Hematopoietic multipotent progenitor cell (in vitro differentiated cells): ENCODE measurements at regions not wholly inside any gene's neighbourhood (a gene's known extent, or its start where the extent isn't known, plus 50 kb on each side); places are given as distances from the start of the nearest gene placed in this dataset.
A peak's percentile ranks its signal among the peaks of the same experiment; 100 is the strongest.
"Not testable (repeated sequence)": the region's sequence is repeated elsewhere in the genome, so short reads cannot be mapped to it uniquely, and the experiment has no call there.

Experiments used
- DNase-seq, 3 donors: peaks; one replicate each; pipeline ENCODE4 v3.0.0-alpha.2; 2011 to 2015; ENCODE audit warnings: low read depth in 2 of 3, low spot score in 2 of 3

DNA sequence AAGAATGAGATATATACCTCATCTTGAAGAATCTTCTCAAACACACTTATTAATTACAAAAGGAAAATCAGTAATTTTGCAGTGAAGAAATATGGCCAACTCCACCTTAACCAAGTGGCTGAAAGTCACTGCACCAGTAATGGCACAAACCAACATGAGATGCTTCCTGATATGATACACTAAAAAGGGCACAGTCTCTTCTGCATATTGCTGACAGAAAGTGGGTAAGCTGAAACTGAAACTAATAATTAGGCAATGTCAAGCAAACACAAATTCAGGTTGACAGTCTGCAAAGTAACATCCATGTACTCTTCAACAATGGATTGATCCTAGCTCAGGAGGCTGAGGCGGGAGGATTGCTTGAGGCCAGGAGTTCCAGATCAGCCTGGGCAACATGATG lies 56.1 kb downstream of the ZNF22 start:
- not testable (repeated sequence) for DNase-seq

DNA sequence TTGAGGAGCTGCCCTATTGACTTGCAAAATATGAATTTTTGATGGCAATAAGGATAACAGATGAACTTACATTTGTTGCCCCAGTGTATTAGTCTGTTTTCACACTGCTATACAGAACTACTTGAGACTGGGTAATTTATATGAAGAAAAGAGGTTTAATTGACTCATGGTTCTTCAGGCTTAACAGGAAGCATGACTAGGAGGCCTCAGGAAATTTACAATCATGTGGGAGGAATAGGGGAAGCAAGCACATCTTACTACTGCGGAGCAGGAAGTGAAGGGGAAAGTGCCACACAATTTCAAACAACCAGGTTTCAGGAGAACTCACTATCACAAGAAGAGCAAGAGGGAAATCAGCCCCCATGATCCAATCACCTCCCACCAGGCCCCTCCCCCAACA lies 57.9 kb downstream of the ZNF22 start:
- no peak for DNase-seq

DNA sequence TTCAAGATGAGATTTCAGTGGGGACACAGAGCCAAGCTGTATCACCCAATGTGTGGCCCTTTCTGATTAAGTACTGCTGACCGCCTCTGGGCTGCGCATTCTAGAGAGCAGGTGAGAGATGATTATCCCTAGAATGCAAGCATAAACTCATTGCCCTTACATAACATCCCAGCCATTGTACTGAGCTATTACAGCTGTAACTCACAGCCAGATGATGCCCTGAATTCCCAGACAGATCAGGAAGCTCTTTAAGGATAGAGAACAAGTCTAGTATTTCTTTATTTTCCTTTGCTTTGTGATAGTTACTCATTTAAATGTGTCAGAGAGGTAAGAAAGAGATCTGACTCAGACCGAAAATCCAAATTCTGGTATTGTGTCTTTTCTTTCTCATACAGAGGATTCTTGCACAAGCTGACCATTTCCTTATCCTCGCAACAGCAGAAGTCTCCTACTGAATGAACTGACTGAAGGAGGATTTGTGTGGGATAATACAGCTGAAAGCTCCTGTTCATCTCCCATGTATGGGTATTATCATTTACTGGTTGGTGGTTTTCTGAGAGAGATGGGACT lies 58.4 kb downstream of the ZNF22 start:
- no peak for DNase-seq

DNA sequence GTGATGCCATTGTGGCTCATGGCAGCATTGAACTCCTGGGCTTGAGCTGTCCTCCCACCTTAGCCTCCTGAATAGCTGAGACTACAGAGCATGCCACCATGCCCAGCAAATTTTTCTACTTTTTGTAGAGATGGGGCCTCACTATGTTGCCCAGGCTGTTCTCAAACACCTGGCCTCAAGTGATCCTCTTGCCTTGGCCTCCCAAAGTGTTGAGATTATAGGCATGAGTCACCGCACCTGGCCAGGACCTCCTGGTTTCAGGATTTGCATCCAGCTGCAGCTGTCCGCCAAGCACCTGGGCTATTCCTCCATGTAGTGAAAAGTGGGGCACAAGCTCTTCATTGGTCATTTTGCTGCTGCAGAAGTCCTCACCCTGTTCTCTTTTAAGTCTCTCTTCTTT lies 58.9 kb downstream of the ZNF22 start:
- DNase-seq = no peak

DNA sequence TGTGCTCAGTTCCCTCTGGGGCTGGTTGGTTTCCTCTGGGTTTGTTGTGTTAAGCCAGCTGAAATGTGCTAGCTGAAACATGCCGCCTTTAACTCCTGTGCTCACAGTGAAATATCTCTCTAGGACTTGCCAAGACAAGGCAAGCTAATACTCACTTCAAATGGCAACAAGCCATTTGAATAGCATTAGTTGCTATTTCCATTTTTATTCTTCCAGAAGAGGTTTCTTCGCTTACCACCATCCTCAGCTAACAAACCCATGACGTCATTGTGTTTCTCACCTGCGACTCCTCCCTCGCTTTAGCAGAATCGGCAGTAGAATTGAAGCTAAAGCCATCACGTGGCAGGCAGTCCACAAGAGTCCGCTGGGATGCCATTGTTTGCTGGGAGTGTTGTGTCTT lies 61.3 kb downstream of the ZNF22 start:
- no peak for DNase-seq

DNA sequence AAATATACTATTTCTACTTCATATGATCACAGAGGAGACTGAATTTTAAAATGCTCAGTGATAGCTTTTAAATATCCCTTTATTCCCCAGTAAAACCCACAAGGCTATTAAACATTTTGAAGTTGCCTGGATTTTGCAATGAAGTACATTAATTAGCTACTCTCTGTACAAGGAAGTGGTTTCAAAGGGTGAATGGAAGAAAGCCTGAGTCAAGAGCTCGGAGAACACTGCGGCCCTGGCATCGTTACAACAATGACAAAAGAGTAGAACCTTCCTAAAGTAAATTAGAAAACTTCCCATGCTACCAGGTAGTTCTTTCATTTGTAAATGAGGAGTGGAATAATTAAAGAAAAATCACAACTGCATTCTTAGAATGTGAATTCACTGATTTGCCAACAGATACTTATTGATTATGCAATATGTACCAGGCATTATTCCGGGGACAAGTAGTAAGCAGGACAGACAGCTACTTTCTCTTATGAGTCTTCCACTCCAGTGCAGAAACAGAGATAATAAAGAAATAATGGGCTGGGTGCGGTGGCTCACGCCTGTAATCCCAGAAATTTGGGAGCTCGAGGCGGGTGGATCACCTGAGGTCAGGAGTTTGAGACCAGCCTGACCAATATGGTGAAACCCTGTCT lies 63.0 kb downstream of the ZNF22 start:
- peak in 1 of 3 donors; percentile 62 for DNase-seq

DNA sequence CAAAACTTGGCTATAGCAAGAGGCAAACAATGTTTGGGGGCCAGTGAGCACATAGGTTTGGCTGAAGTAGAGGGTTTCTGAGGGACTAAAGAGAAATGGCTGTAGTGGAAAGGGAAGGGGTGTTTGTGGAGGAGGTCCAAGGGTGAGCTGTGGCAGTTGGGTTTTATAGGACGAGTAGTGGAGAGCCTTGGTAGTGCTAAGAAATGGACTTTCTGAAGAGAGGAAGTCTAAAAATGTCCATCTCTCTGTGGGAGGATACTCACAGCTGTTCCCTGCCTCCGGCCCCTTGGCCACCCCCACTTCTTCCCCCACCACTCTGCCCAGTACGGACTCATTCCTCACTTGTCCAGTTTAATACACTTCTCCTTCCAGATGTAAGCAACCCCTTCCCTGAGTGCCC lies 64.3 kb downstream of the ZNF22 start:
- no peak for DNase-seq

DNA sequence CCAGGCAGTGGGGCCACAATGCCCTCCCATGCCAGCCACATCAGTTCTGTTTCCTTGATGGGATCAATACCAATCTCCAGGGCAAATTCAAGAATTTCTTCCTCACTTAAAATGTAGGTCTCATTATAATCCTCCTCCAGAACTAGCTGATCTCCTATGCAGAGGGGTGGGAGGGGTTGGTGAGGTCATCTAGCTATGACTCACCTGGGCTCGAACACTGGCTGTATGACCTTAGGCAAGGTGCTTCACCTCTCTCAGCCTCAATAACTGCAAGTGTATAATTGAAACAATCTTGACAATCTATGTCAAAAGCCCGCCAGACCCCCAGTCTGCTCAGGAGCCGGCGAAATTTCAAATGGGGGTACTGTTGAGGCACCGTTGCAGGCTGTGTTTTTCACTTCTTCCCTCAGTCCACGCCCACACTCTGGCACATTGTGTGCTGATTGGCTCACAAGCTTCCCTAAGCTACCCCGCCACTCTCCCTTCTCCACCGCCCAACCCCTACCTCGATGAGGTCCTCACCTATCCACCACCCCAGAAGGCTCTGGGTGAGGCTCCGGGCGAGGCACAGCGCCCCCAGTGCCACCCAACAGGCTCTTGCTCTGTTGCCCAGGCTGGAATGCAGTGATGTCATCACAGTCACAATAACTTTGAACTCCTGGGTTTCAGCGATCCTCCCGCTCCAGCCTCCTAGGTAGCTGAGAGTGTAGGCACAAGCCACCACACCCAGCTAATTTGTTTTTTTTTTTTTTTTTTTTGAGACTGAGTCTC lies 70.5 kb downstream of the ZNF22 start:
- DNase-seq = no peak

DNA sequence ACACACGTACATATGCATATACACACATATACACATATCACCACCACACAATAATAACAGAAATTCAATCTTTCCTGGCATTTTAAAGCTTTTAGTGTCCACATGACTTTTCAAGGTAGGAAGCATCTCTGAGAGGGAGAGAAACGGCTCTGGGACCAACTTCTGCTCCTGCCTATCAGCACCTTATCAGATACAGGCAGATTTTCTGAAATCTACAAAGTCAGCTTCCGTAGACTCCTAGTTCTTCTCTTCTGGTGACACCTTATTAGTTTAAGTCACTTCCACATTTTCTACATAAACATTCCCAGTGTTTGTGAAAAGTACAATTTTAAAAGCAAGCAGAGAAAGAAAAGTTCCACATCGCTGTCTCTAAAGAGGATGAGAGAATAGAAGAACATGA lies 74.5 kb downstream of the ZNF22 start:
- peak in 2 of 3 donors; percentile 35 to 54 for DNase-seq

DNA sequence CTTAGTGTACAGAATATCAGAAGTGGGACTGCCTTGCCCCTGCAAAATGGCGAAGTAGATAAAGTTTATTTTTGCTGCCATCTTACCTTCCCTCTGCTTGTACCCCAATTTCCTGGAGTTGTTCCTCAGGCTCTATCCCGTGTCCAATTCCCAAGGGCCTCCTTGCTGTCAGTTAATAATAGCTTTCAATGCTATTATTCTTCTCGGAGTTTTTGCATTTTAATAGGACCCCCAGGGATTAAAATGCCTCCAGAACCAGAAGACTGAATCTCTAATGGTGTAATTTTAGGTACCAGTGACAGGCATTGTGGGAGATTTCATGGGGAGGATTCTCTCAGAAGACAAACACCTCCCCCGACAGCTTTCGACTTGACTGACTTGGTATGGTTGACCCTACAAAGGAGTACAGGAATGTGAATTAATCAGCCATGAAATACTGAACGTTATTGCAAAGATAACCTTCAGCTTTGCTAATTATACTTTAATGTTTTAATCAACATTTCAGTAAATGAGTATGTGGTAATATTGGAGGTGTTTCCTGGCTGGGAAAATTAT lies 75.2 kb downstream of the ZNF22 start:
- DNase-seq = no peak

DNA sequence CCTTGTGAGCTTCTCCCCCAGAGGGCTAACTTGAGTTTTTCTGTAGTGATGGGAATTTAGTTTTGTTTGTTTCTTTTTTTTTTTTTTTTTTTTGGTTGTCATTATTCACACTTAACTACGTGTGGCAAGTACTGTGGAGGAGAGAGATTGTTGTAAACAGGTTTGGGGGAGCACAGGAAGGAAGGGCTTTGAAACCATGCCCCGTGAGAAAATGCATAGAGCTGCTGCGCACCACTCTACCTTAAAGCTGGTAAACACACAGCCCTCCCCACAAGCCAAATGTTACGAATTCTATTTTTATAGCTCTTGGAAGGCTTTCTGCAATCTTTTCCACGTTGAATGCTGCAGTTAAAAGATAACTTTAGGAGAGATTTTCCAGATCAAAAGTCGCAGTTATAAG lies 76.2 kb downstream of the ZNF22 start:
- peak in 1 of 3 donors; percentile 3 for DNase-seq

DNA sequence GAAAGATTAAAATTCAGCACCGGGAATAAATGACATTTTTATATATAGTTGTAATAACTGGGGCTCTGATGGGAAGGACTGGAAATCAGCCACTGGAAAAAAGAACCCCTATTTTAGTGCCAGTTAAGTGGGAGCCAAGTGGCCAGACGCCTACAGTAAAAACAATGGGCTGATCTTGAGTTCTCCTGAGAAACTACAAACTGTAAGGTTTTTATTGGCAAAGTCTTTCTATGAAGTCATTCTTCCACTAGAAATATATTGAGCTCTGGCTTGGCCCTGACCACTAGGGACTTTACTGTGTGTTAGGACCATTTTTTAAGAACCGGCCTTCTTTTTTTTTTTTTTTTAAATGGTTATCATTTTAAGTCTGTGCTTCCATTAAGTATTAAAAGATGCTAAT lies 79.6 kb downstream of the ZNF22 start:
- no peak for DNase-seq

DNA sequence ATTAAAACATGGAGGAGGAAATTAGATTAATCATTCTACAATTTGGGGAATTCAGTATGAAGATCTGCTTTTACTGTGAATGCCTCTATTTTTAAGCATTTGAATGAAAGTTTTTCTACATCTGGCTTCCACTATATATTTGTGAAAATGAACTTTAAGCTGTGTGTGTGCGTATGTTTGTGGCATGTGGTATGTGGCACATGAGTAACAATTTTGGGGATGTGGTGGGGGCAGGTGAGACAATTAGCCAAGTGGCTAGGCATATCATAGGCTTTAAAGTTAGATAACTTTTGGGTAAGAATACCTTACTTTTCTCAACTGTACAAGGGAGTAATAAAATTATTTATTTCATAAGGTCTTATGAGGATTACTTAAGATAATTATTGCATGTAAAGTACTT lies 81.5 kb downstream of the ZNF22 start:
- DNase-seq = no peak

DNA sequence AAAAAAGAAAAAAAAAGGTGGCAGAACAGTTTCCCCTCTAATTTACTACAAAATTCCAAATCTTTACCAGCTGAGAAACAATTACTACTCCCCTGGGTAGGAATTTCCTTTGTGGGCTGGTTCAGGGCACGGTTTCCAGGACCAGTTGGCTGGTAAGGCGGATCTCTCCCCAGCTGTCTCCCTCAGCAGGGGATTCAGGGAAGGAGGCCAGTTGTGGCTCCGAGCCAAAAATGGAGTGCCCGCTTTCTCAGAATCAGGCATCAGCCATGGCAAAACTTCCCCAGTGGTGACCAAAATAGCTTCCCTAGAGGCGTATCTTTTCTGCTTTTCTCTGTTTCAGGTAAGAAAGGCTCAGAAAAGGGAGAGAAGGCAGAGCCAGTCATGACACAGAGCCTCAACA lies 91.2 kb downstream of the ZNF22 start:
- no peak for DNase-seq

DNA sequence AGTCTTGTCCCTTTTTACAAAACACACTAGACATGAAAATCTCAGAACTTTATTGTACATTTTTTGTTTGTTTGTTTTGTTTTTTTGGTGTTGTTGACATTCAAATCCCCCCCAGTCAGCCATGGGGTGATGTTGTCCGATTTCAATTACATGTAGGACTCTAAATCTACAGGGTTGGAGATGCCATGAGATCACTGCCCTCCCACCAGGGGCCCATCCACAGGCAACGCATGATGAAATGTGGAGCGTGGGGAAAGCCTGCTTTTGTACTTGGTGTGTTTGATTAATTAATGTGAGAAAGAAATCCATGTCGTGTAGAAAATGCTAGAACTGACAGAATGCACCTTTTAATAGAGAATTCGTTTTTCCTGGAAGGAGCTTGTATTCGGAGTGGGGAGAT lies 93.2 kb downstream of the ZNF22 start:
- no peak for DNase-seq

DNA sequence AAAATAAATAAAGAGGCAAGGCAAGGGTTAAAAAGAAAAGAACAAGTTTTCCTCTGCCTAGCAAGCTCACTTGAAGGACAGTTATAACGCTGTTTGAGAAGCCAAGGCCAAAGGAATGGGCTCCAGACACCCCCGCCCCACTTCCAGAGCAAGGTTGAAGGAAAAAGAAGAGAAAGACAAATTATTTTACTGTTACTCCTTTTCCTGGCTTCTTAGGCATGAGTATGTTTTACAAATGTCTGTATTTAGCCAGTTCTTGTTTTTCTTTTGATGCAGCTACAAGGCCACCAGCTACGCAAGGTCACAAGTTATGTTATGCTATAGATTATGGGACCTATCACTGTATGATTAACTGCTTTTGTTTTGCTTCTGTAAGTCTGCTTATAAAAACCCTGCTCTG lies 94.6 kb downstream of the ZNF22 start:
- no peak for DNase-seq

DNA sequence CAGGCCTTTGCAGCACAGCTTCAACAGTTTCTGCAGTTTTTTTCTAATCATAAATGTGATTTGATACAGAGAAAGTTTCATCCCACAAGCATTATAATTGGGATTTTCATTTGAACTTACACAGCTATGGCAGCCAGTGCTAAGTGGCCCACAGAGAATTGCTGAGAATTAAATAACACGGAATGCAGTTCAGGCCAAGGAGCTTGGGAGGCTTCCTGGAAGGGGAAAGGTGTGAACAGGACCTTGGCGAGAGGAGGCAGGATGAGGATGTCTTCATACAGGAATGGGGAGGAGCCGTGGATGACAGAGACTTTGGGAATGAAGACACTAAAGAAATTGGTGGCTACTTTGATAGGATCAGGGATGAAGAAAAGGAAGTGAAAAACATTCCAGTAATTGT lies 95.3 kb downstream of the ZNF22 start:
- no peak for DNase-seq

DNA sequence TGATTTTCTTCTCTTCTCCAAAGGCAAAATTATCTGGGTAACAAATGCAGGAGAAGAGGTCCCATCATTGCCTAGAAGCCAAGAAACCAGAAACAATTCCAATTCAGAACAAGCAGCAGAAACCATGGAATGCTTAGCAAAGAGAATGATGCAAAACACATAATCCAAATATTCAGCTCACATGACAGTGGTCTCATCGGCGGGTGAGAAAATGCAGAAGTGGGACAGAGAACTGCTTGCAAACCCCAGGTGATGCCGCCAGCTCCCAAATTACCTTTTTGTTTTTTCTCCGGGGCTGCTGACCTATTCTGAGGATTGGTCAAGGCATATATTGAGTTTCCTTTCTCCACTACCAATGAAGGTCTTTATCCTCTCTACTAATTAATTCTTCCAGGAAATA lies 99.7 kb downstream of the ZNF22 start:
- DNase-seq = peak in 1 of 3 donors; percentile 11

DNA sequence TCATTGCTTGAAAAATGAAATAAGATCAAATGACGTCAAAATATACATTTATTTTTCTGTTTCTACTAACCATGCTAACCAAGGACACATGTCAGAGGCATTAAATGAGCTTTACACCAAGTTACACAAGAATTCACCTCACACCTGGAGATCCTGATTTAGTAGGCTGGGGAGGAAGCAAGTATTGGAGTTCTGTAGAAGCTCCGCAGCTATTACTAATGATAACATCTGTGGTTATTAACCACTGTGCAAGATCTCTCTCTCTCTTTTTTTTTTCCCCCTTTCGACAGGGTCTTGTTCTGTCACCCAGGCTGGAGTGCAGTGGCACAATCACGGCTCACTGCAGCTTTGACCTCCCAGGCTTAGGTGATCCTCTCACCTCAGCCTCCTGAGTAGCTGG lies 104.0 kb downstream of the ZNF22 start:
- no peak for DNase-seq

DNA sequence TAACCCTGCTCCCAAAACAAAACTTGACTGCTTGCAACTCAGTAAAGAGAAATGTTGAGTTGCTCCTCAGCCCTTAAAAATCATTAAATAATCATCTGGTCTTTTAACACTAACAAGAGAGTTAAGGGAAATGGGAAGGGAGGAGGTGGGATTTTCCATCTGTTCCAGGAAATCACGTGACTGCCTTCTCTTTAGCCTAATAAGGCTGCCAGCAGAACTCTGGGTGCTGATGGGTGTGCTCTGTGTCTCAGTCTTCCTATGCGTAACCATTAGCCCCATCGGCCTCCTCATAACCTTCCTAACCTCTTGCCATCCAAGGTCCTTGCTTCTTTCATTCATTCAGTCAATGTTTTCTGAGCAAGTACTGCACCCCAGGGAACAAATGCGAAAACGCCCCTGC lies 104.6 kb downstream of the ZNF22 start:
- DNase-seq = not testable (repeated sequence)

DNA sequence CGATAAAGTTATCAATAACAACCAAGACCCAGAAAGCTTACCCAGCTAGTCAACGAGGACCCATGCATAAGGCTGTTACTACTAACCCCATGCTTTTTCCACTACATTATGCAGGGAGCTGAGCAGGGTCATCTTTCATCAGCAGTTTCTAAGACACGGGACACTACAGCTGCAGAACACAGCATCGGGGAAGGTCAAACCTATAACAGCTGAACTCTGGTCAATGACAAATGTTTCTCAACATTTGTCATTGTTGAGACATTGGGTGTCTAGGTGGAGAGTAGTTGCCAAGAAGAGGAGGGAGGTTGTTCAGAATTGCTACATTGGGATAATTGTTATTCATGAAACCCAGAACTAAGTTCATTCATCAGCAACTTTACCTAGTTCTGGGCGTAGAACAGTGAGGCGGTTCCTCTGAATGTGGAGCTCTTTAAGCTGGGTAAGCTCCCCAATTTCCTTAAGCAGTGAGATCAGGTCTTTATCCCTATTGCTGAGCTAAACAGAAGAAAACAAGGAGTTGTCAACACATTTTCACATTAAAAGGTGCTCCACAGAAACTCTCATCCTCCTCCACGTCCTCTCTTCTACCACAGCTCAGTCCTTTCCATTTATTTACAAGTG lies 105.6 kb downstream of the ZNF22 start:
- DNase-seq = no peak

DNA sequence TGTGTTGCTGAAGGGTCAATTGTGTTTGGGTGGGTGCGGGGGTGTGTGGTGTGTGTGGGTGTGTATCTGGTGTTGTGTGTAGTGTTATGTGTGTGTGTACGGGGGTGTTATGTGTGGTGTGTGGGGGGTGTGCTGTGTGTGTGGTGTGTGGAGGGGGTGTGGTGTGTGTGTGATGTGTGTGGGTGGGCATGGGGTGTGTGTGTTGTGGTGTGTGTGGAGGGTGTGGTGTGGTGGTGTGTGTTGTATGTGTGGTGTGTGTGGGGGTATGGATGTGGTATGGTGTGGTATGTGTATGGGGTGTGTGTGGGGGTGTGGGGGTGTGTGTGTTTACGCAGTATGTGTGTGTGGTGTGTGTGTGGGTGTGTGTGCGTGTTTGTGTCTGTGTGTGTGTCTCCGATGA lies 110.8 kb downstream of the ZNF22 start:
- DNase-seq = no peak
